IPS-11a (cell line): ENCODE measurements at regions not wholly inside any gene's neighbourhood (a gene's known extent, or its start where the extent isn't known, plus 50 kb on each side); places are given as distances from the start of the nearest gene placed in this dataset.

Experiments used
- H3K4me3 ChIP-seq: one replicate; pipeline ENCODE4 v1.5.1; 2013; ENCODE audit warnings: low read depth, low read length, control low read depth

- no peak overlapping the region for H3K4me3 ChIP-seq
These were observed 263.0 kb upstream of the ATP11B start for GRCh38 chr3:182530316-182530715.

GRCh38 chr3:182533394-182533793, 259.9 kb upstream of the ATP11B start:
- no peak overlapping the region for H3K4me3 ChIP-seq

- no peak overlapping the region for H3K4me3 ChIP-seq
These were observed 248.8 kb upstream of the ATP11B start for GRCh38 chr3:182544542-182544941.

GRCh38 chr3:182562274-182562673, 231.0 kb upstream of the ATP11B start:
- no peak overlapping the region for H3K4me3 ChIP-seq

- H3K4me3 ChIP-seq: no peak overlapping the region
These were observed 227.1 kb upstream of the ATP11B start for GRCh38 chr3:182565916-182566796.

GRCh38 chr3:182567700-182568099, 225.6 kb upstream of the ATP11B start:
- H3K4me3 ChIP-seq: no peak overlapping the region

- H3K4me3 ChIP-seq: no peak overlapping the region
These were observed 225.0 kb upstream of the ATP11B start for GRCh38 chr3:182568261-182568660.

GRCh38 chr3:182568876-182569275, 224.4 kb upstream of the ATP11B start:
- H3K4me3 ChIP-seq: no peak overlapping the region

- no peak overlapping the region for H3K4me3 ChIP-seq
These were observed 222.2 kb upstream of the ATP11B start for GRCh38 chr3:182570946-182571594.

- H3K4me3 ChIP-seq: no peak overlapping the region
These were observed 217.4 kb upstream of the ATP11B start for GRCh38 chr3:182575941-182576340.

GRCh38 chr3:182583545-182583944, 209.8 kb upstream of the ATP11B start:
- H3K4me3 ChIP-seq: no peak overlapping the region

- no peak overlapping the region for H3K4me3 ChIP-seq
These were observed 207.7 kb upstream of the ATP11B start for GRCh38 chr3:182585532-182586150.

- H3K4me3 ChIP-seq: no peak overlapping the region
These were observed 200.6 kb upstream of the ATP11B start for GRCh38 chr3:182592747-182593146.

- no peak overlapping the region for H3K4me3 ChIP-seq
These were observed 196.5 kb upstream of the ATP11B start for GRCh38 chr3:182596676-182597410.

- H3K4me3 ChIP-seq: no peak overlapping the region
These were observed 195.7 kb upstream of the ATP11B start for GRCh38 chr3:182597621-182598041.

GRCh38 chr3:182601597-182601996, 191.7 kb upstream of the ATP11B start:
- H3K4me3 ChIP-seq: no peak overlapping the region

- H3K4me3 ChIP-seq: no peak overlapping the region
These were observed 189.8 kb upstream of the ATP11B start for GRCh38 chr3:182603501-182603900.

- no peak overlapping the region for H3K4me3 ChIP-seq
These were observed 187.3 kb upstream of the ATP11B start for GRCh38 chr3:182605882-182606611.

GRCh38 chr3:182606905-182607504, 186.3 kb upstream of the ATP11B start:
- H3K4me3 ChIP-seq: no peak overlapping the region

- H3K4me3 ChIP-seq: no peak overlapping the region
These were observed 184.5 kb upstream of the ATP11B start for GRCh38 chr3:182608832-182609231.
